Epithelial cell of prostate (primary cell): ENCODE measurements at regions not wholly inside any gene's neighbourhood (a gene's known extent, or its start where the extent isn't known, plus 50 kb on each side); places are given as distances from the start of the nearest gene placed in this dataset.

Experiments
- DNase-seq: peaks from one replicate; pipeline ENCODE4 v3.0.0-alpha.2; 2011; ENCODE audit warnings: low read depth, low spot score
- H3K27ac ChIP-seq: fragments of 450-650 bp; 2 replicates; pipeline ENCODE4 v1.5.1; 2017; ENCODE audit warnings: mild to moderate bottlenecking

- no peak for DNase-seq
These were observed 313.7 kb downstream of the VPS13C start for GRCh38 chr15:61746589-61746988.

GRCh38 chr15:61743345-61743909 lies 316.8 kb downstream of the VPS13C start:
- no peak for DNase-seq
- no peak overlapping the region for H3K27ac ChIP-seq

More at GRCh38 chr15:61746589-61746988, 313.7 kb downstream of the VPS13C start:
- H3K27ac ChIP-seq: no peak overlapping the region

GRCh38 chr15:61742591-61742990 lies 317.7 kb downstream of the VPS13C start:
- peak; percentile 54 for DNase-seq
- no peak overlapping the region for H3K27ac ChIP-seq

- DNase-seq: no peak
- H3K27ac ChIP-seq: no peak overlapping the region
These were observed 323.5 kb downstream of the VPS13C start for GRCh38 chr15:61736790-61737189.

- DNase-seq: no peak
- no peak overlapping the region for H3K27ac ChIP-seq
These were observed 329.1 kb downstream of the VPS13C start for GRCh38 chr15:61731099-61731498.

- H3K27ac ChIP-seq: no peak overlapping the region
- DNase-seq: no peak
These were observed 330.6 kb downstream of the VPS13C start for GRCh38 chr15:61729646-61730045.

- no peak overlapping the region for H3K27ac ChIP-seq
These were observed 334.1 kb downstream of the VPS13C start for GRCh38 chr15:61726166-61726565.

GRCh38 chr15:61725251-61725650 lies 335.0 kb downstream of the VPS13C start:
- H3K27ac ChIP-seq: no peak overlapping the region
- DNase-seq: no peak

More at GRCh38 chr15:61726166-61726565, 334.1 kb downstream of the VPS13C start:
- no peak for DNase-seq

GRCh38 chr15:61724251-61724939 lies 335.9 kb downstream of the VPS13C start:
- H3K27ac ChIP-seq: no peak overlapping the region
- no peak for DNase-seq

GRCh38 chr15:61721418-61721817 lies 338.8 kb downstream of the VPS13C start:
- no peak overlapping the region for H3K27ac ChIP-seq
- no peak for DNase-seq

GRCh38 chr15:61720197-61720704 lies 340.0 kb downstream of the VPS13C start:
- no peak for DNase-seq
- no peak overlapping the region for H3K27ac ChIP-seq

GRCh38 chr15:61715082-61715481 lies 345.2 kb downstream of the VPS13C start:
- peak; percentile 6 for DNase-seq
- no peak overlapping the region for H3K27ac ChIP-seq

- DNase-seq: no peak
- H3K27ac ChIP-seq: no peak overlapping the region
These were observed 348.0 kb downstream of the VPS13C start for GRCh38 chr15:61712129-61712759.

- H3K27ac ChIP-seq: no peak overlapping the region
- DNase-seq: no peak
These were observed 357.8 kb downstream of the VPS13C start for GRCh38 chr15:61702224-61703020.

GRCh38 chr15:61701455-61701854 lies 358.8 kb downstream of the VPS13C start:
- no peak for DNase-seq
- H3K27ac ChIP-seq: no peak overlapping the region

- DNase-seq: no peak
These were observed 359.4 kb downstream of the VPS13C start for GRCh38 chr15:61700803-61701202.

GRCh38 chr15:61697796-61698195 lies 362.5 kb downstream of the VPS13C start:
- H3K27ac ChIP-seq: no peak overlapping the region
- no peak for DNase-seq

More at GRCh38 chr15:61700803-61701202, 359.4 kb downstream of the VPS13C start:
- H3K27ac ChIP-seq: no peak overlapping the region

GRCh38 chr15:61689067-61689466 lies 371.2 kb downstream of the VPS13C start:
- DNase-seq: no peak
- no peak overlapping the region for H3K27ac ChIP-seq

GRCh38 chr15:61687651-61688050 lies 372.6 kb downstream of the VPS13C start:
- DNase-seq: no peak
- no peak overlapping the region for H3K27ac ChIP-seq

GRCh38 chr15:61687124-61687523 lies 373.1 kb downstream of the VPS13C start:
- no peak overlapping the region for H3K27ac ChIP-seq
- no peak for DNase-seq
